Kidney epithelial cell (primary cell): ENCODE measurements at regions not wholly inside any gene's neighbourhood (a gene's known extent, or its start where the extent isn't known, plus 50 kb on each side); places are given as distances from the start of the nearest gene placed in this dataset.
"Not testable (repeated sequence)": the region's sequence is repeated elsewhere in the genome, so short reads cannot be mapped to it uniquely, and the experiment has no call there.

Experiments used
- DNase-seq: peaks from one replicate; pipeline ENCODE4 v3.0.0-alpha.2; 2010; ENCODE audit warnings: low read depth
- H3K27me3 ChIP-seq: 2 replicates; pipeline ENCODE4 v1.6.0; 2011; ENCODE audit warnings: low read length; ENCODE audit not compliant: control insufficient read depth, insufficient read depth
- H3K36me3 ChIP-seq: 2 replicates; pipeline ENCODE4 v1.5.1; 2011; ENCODE audit warnings: low read length; ENCODE audit not compliant: control insufficient read depth, insufficient read depth
- H3K4me3 ChIP-seq: 2 replicates; pipeline ENCODE4 v1.5.1; 2011; ENCODE audit warnings: low read depth, mild to moderate bottlenecking, control low read depth, low read length
- CTCF ChIP-seq: IDR thresholded peaks from 2 replicates; pipeline ENCODE4 v1.5.1; 2011; ENCODE audit warnings: mild to moderate bottlenecking, moderate library complexity, low read length, control low read depth, inconsistent platforms; ENCODE audit not compliant: insufficient read depth, poor library complexity, severe bottlenecking

GRCh38 chr20:25867776-25868649, 171.4 kb upstream of the ZNF337 start:
- H3K4me3 ChIP-seq = peak overlapping the region; percentile 42
- no peaks in the 10 kb centered on the region for H3K36me3 ChIP-seq
- no peak for TF ChIP-seq CTCF
- H3K27me3 ChIP-seq = peaks cover 47% of the 10 kb centered on the region
- no peak for DNase-seq

GRCh38 chr20:25867015-25867775, 170.5 kb upstream of the ZNF337 start:
- H3K27me3 ChIP-seq = peaks cover 55% of the 10 kb centered on the region
- H3K36me3 ChIP-seq, H3K4me3 ChIP-seq, DNase-seq: not testable (repeated sequence)

- no peak for DNase-seq
- TF ChIP-seq CTCF = no peak
- Histone ChIP-seq H3K27me3 (peaks cover 64% of the 10 kb centered on the region), H3K36me3 (no peaks in the 10 kb centered on the region), H3K4me3 (peak overlapping the region; percentile 20)
Measured at GRCh38 chr20:25865715-25866656, 169.3 kb upstream of the ZNF337 start.

- peak overlapping the region; percentile 20 for H3K4me3 ChIP-seq
- DNase-seq, H3K36me3 ChIP-seq: not testable (repeated sequence)
- peaks cover 73% of the 10 kb centered on the region for H3K27me3 ChIP-seq
Measured at GRCh38 chr20:25864963-25865714, 168.5 kb upstream of the ZNF337 start.

GRCh38 chr20:25864326-25864962, 167.8 kb upstream of the ZNF337 start:
- no peak for TF ChIP-seq CTCF
- H3K4me3 ChIP-seq = no peak overlapping the region
- no peaks in the 10 kb centered on the region for H3K36me3 ChIP-seq
- DNase-seq = no peak
- peaks cover 78% of the 10 kb centered on the region for H3K27me3 ChIP-seq
